Islet precursor cell (in vitro differentiated cells): ENCODE measurements at regions not wholly inside any gene's neighbourhood (a gene's known extent, or its start where the extent isn't known, plus 50 kb on each side); places are given as distances from the start of the nearest gene placed in this dataset.

Source experiments
- DNase-seq: peaks from one replicate; pipeline ENCODE4 v3.0.0-alpha.2; 2018

- DNase-seq = peak; percentile 80
Measured at GRCh38 chr3:42012935-42013690, 51.2 kb upstream of the ULK4 start.

- DNase-seq = no peak
Measured at GRCh38 chr3:42012383-42012934, 50.6 kb upstream of the ULK4 start.
